Stimulated activated CD4-positive, alpha-beta T cell treated with anti-CD3 and anti-CD28 coated beads, Interleukin-1b, Interleukin-23, amount 100 ng/mL, for 48 hours (primary cell): ENCODE measurements at regions not wholly inside any gene's neighbourhood (a gene's known extent, or its start where the extent isn't known, plus 50 kb on each side); places are given as distances from the start of the nearest gene placed in this dataset.

Source experiments
- DNase-seq: peaks from one replicate; pipeline ENCODE4 v3.0.0-alpha.2; 2020

DNA sequence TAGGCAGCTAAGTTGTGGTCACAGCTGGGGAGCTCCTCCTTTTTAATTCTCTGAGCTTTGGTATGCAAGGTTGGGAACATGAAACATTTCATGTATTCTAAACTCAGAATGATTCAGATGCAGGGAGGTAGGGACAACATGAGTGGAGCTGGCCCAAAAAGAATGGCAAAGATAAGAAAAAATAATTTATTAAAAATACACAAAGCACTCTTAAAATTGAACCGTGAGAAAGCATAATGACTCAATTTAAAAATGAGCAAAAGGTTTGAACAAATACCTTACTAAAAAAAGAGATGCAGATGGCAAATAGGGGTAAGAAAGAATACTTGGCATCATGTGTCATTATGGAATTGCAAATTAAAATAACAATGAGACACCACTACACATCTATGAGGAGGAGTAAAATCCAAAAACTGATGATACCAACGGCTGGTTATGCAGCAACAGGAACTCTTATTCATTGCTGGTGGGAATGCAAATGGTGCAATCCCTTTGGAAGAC is 175.6 kb upstream of the IRX3 start:
- DNase-seq = no peak

GRCh38 chr16:54460263-54460860 is 173.8 kb upstream of the IRX3 start:
- DNase-seq = no peak

DNA sequence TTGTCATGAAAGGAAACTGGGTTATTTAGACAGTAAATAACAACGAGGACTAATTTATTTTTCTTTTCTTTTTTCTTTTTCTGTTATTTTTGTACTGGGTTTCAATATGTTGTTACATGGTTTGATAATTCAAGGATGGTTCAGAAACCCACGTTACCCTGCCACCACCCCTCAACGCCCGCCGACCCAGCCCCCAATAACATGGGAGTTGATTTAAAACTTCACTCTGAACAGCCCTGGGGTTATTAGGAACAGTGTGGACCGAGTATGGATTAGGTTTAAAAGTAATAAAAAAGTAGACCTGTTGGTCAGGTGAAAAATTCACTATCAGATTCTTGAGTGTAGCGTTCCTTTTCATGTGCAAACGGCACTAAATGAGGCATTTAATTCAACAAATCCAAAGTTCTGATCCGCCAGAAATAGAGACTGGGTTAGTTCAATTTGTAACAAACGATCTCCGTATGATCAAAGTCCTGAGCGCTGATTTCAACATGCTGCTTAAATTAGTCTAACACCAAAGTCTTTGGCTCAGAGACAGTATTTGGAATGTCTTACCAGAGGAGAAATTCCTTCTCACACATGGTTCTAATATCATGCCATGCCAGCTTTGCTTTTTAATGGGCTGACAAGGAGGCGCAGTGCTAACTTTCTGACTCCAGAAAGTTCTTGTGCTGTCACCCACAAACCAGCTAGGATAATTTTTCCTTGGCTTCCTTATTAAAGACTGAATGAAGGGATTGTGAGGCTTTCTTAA is 173.1 kb upstream of the IRX3 start:
- no peak for DNase-seq

DNA sequence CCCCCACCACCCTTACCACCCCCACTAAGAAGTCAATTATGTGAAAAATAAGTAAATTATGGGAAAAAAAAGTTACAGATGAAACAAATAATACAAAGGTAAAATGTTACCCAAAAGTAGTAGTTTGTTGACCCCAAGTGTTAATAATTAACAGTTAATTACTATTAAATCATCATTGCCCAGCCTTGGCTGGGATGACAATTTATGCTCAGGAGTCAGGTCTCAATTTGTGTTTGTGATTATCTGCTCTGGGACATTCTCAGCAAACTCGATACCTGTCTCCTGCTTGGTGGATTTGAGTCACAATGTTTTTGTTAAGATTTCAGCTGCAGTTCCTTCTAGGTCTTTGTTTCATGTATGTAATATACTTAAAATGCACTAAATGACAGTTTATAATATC is 172.3 kb upstream of the IRX3 start:
- DNase-seq = no peak

DNA sequence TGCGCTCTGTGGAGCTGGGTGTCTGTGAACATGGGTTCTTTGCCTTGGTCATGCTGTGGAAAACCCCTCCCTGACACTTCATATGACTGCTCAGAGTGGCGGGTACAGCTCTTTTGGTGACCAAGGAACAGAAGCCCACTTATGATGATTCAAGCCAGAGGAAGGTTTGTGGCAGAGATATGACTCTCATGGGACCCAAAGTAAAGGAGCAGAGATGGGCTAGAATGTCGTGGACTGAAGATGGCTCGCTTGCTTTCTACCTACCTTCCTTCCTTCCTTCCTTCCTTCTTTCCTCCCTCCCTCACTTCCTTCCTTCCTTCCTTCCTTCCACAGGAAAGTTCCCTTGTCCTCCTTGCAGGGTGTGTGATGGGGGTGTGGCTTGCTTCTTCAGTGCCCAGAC is 169.7 kb upstream of the IRX3 start:
- no peak for DNase-seq

DNA sequence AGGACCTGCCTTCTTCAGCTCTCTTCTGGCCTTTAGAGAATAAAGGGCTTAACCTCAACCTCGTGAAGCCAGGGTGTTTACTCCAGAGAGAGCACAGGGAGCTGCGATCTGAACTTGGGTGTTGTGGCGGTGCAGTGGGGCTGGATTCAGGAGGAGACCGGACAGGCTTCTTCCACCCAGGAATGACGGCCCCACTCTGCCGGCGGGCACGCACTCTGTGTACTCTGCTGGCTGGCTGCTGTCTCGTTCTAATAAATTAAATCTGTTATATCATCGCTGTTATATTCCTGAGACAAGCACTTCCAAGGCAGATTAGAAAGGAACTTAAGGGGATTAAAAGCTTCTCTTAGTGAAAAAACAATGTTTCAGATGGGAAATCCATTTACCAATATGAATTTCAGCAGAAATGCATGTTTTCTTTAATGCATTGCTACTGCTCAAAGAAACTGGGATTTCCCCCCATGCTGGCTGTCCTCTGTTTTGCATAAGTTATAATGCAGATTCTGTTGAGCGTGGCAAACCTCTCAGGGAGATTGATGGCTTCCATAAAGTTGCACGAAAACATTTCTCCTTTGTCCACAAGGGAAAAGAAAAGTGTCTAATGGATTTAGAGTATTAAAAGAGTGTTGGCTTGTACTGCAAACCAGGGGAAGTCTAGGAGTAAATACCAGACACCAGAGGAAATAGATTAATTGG is 168.6 kb upstream of the IRX3 start:
- no peak for DNase-seq

DNA sequence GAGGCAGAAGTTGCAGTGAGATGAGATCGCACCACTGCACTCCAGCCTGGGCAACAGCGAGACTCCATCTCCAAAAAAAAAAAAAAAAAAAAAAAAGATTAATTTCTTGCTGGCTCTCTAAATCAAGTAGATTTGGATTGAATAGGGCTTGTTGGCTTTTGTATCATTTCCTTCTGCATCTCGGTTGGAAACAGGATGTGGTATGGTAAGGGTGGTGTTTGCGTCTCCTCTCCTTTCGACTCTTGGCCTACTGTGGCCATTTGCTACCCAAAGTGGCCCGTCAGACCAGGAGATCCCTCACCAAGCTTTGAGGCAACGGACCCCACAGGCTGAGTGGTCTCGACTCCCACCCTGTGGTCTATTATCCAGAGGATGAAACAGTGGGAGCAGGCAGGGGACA is 168.0 kb upstream of the IRX3 start:
- DNase-seq = no peak

- no peak for DNase-seq
Measured at GRCh38 chr16:54453871-54454270, 167.3 kb upstream of the IRX3 start.

DNA sequence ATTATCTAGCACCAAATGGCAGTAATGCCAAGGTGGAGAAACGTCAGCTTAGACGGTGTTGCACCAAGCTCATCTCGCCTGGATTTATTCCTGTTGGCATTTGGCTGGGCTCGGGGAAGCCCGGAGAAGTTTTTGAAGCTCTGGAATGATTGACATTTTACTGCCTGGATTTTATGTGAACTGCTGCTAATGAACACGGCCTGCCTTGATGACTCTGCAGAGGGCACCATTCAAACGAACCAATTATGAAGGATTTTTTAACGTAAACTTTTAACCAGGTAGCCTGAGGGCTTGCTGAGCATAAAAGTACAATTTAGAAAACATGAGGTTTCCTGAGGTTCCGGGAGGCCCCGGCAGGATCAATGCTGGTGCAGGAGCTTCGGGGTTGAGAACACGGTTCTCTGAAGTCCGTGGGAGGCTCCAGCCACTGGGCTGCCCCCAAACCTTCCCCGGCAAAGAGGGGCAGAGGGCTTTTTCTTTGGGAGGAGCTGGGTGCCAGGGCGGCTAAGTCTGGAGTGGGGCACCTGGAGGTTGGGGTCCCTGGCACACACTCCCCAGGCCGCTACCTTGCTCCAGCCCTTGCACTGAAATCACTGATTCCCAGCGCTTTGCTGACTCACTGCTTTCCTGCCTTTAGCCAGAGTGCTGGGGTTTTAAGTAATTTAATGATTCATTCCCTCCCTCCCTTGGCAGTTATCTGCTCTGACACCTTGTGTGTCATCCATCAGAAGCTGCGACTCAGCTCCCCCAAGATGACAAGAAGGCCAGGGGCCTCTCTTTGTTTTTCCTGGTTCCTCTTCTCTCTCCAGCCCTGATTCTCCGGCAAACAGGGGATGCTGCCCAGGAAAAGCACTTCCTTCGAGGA is 161.2 kb upstream of the IRX3 start:
- DNase-seq = no peak

- no peak for DNase-seq
Measured at GRCh38 chr16:54446639-54447038, 160.1 kb upstream of the IRX3 start.

GRCh38 chr16:54444851-54445458 is 158.4 kb upstream of the IRX3 start:
- DNase-seq = no peak

- no peak for DNase-seq
Measured at GRCh38 chr16:54443839-54444238, 157.3 kb upstream of the IRX3 start.

DNA sequence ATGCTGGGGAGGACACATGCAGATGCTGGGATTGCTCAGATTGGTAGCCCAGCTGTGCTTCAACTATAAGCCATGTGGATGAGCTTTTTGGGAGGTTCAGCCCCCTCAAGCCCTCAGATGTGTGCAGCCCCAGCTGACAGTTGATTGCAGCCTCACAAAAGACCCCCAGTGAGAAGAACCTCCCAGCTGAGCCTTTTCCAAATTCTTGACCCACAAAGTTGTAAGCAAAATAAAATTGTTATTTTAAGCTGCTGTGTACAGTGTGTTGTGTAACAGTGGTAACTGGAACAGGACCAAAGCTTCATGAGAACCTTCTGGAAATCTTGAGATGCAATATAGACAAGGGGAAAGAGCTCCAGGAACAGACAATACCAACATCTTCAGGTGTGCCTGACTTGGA is 156.8 kb upstream of the IRX3 start:
- no peak for DNase-seq

DNA sequence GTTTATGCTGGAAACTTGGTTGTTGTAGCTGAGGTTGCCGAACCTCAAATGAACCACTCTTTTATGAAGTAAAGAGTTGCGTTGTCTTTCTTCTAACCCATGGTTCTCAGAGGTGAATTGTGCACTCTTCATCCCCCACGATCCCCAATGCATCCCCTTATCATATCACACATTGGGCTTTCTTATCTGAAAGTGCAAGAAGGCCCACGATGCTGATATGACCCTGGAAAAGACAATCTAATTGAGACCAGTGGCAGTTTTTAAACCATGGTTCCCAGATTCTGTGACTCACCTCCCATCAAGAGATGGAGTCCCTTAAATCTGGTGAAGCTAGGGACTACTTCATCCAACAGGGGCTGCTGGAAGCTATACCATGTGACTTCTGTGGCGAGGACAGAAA is 156.3 kb upstream of the IRX3 start:
- DNase-seq = no peak

DNA sequence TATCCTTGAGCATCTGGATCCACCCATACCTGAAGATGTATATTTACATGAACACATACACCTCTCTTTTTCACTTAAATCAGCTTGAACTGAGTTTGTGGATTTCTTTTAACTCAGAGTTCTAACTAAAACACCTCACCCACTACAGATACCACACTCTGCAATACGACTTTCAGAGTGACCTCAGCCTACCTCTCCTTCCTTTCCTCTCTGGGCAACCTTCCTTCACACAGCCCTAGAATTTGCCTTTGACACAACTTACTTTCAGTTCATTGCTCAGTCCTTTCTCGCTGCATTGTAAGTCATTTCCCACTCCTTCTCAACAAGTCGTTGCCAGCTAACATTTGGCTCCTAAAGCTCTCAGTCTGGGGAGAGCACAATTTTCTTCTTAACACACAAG is 151.9 kb upstream of the IRX3 start:
- DNase-seq = no peak

DNA sequence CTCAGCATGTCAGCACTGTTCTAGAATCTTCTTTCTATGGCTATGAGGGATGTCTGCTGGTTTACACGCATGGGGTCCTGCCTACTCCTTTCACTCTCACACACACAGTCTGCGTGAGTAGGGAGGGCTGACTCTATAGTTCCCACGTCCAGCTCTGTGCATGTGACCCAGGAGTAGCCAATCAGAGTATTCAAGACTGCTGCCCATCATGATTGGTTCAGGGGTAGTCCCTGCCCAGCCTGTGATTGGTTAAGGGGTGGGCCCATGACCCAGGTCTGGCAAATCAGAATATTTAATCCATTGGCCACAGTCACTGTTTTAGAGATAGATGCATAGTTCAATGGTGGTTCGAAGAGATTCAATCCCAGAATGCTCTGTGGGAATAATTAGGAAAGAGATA is 151.3 kb upstream of the IRX3 start:
- no peak for DNase-seq

GRCh38 chr16:54437401-54437800 is 150.8 kb upstream of the IRX3 start:
- DNase-seq = no peak

- no peak for DNase-seq
Measured at GRCh38 chr16:54436346-54436745, 149.8 kb upstream of the IRX3 start.

- no peak for DNase-seq
Measured at GRCh38 chr16:54434859-54435258, 148.3 kb upstream of the IRX3 start.

GRCh38 chr16:54432897-54433229 is 146.3 kb upstream of the IRX3 start:
- DNase-seq = no peak

DNA sequence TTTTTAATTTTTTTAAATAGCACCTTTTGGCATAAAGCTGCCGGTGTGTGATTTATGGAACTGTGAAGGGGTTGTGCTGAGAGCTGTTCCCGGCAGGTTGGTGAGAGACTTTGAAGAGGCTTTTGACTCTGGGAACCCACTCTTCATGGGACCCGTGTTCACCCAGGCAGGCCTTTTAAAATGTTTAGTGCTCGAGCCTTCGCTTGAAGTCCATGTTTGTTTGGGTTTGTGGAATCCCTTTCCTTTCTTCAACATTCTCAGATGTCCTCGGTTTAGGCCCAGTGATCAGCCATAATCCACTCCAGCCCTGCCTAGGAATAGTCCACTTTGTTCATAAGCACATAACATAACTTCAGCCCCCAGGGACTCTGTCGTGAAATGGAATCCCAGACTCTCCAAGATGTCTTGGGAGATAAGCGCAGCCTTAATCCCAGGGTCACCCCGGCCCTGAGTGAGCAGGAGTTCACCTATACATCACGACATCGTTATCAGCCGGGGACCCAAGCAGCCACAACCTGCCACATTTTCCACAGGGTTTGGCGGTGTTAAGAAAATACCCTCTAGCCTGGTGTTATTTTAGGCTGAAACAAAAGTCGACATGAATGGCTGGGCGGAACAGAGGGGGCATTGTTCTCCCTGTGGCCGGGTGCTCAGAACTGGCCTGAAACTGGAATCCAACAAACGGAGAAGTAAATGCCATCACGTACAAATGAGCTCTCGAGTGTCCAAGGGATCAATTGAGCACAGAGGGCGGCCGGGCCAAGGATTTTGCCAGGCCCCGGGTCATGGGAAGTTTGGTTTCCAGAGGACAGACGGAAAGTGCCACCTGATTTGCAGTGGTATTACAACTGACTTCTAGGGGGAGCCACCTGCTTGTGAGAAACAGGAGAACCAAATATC is 145.7 kb upstream of the IRX3 start:
- DNase-seq = no peak
